ENCODE measurements at regions not wholly inside any gene's neighbourhood (a gene's known extent, or its start where the extent isn't known, plus 50 kb on each side); places are given as distances from the start of the nearest gene placed in this dataset.

- Mint-ChIP-seq H3K36me3 (no peaks in the 10 kb centered on the region), H3K9me3 (peaks cover 4 to 17% (median 11%) of the 10 kb centered on the region in 8 donors), H3K27me3 (peaks cover 11 to 12% of the 10 kb centered on the region in 2 donors), H3K4me1 (no peaks in the 10 kb centered on the region), H3K27ac (no peak overlapping the region), H3K4me3 (no peak overlapping the region)
- ChIA-PET POLR2A (ENCODE audit: partially characterized antibody) (no interaction called here), CTCF (ENCODE audit: partially characterized antibody) (no interaction called here)
- Histone ChIP-seq H3K9me3 (ENCODE audit: control insufficient read depth in 1 of 2, low read length in 2 of 2) (peaks cover 0 to 4% of the 10 kb centered on the region in 2 donors), H3K27me3 (ENCODE audit: insufficient read depth, low read length) (no peaks in the 10 kb centered on the region), H3K4me1 (ENCODE audit: insufficient read depth, low read length) (no peaks in the 10 kb centered on the region), H3K36me3 (ENCODE audit: insufficient read depth, low read length) (no peaks in the 10 kb centered on the region), H3K4me3 (ENCODE audit: low read length in 2 of 2) (no peak overlapping the region), H3K27ac (ENCODE audit: low read depth, low read length) (no peak overlapping the region)
- intact Hi-C loops (cut with micrococcal nuclease): no loop called here
- DNase-seq: no peak
Measured at GRCh38 chr19:30268601-30269000, 103.6 kb upstream of the ZNF536 start.

- Histone ChIP-seq H3K27ac (ENCODE audit: low read depth, low read length) (no peak overlapping the region), H3K27me3 (ENCODE audit: insufficient read depth, low read length) (no peaks in the 10 kb centered on the region), H3K4me3 (ENCODE audit: low read length in 2 of 2) (no peak overlapping the region), H3K4me1 (ENCODE audit: insufficient read depth, low read length) (no peaks in the 10 kb centered on the region), H3K36me3 (ENCODE audit: insufficient read depth, low read length) (no peaks in the 10 kb centered on the region), H3K9me3 (ENCODE audit: control insufficient read depth in 1 of 2, low read length in 2 of 2) (peaks cover 0 to 4% of the 10 kb centered on the region in 2 donors)
- no peaks in the 10 kb centered on the region for H3K4me1 Mint-ChIP-seq
- intact Hi-C loops (cut with micrococcal nuclease): no loop called here
- CTCF ChIA-PET (ENCODE audit: partially characterized antibody): no interaction called here
- H3K36me3 Mint-ChIP-seq: no peaks in the 10 kb centered on the region
- peaks cover 5 to 10% of the 10 kb centered on the region in 2 donors for H3K27me3 Mint-ChIP-seq
- no peak overlapping the region for H3K27ac Mint-ChIP-seq
- POLR2A ChIA-PET (ENCODE audit: partially characterized antibody): no interaction called here
- H3K4me3 Mint-ChIP-seq: no peak overlapping the region
- H3K9me3 Mint-ChIP-seq: peaks cover 5 to 19% (median 11%) of the 10 kb centered on the region in 8 donors
- DNase-seq: no peak
Measured at GRCh38 chr19:30269638-30270037, 102.5 kb upstream of the ZNF536 start.

GRCh38 chr19:30271816-30272215 is 100.4 kb upstream of the ZNF536 start:
- Histone ChIP-seq H3K4me3 (ENCODE audit: low read length in 2 of 2) (no peak overlapping the region), H3K27me3 (ENCODE audit: insufficient read depth, low read length) (no peaks in the 10 kb centered on the region), H3K9me3 (ENCODE audit: control insufficient read depth in 1 of 2, low read length in 2 of 2) (peaks cover 0 to 4% of the 10 kb centered on the region in 2 donors), H3K4me1 (ENCODE audit: insufficient read depth, low read length) (no peaks in the 10 kb centered on the region), H3K27ac (ENCODE audit: low read depth, low read length) (no peak overlapping the region), H3K36me3 (ENCODE audit: insufficient read depth, low read length) (no peaks in the 10 kb centered on the region)
- ChIA-PET POLR2A (ENCODE audit: partially characterized antibody) (no interaction called here), CTCF (ENCODE audit: partially characterized antibody) (no interaction called here)
- intact Hi-C loops (cut with micrococcal nuclease): no loop called here
- H3K27me3 Mint-ChIP-seq: peaks cover 4 to 6% of the 10 kb centered on the region in 2 donors
- peaks cover 5 to 19% (median 11%) of the 10 kb centered on the region in 8 donors for H3K9me3 Mint-ChIP-seq
- H3K27ac Mint-ChIP-seq: no peak overlapping the region
- H3K4me1 Mint-ChIP-seq: no peaks in the 10 kb centered on the region
- H3K36me3 Mint-ChIP-seq: no peaks in the 10 kb centered on the region
- DNase-seq: no peak
- no peak overlapping the region for H3K4me3 Mint-ChIP-seq

GRCh38 chr19:30272554-30272953 is 99.6 kb upstream of the ZNF536 start:
- Histone ChIP-seq H3K4me3 (ENCODE audit: low read length in 2 of 2) (no peak overlapping the region), H3K4me1 (ENCODE audit: insufficient read depth, low read length) (no peaks in the 10 kb centered on the region), H3K36me3 (ENCODE audit: insufficient read depth, low read length) (no peaks in the 10 kb centered on the region), H3K9me3 (ENCODE audit: control insufficient read depth in 1 of 2, low read length in 2 of 2) (peaks cover 0 to 4% of the 10 kb centered on the region in 2 donors), H3K27ac (ENCODE audit: low read depth, low read length) (no peak overlapping the region), H3K27me3 (ENCODE audit: insufficient read depth, low read length) (no peaks in the 10 kb centered on the region)
- Mint-ChIP-seq H3K4me3 (no peak overlapping the region), H3K36me3 (no peaks in the 10 kb centered on the region), H3K27ac (no peak overlapping the region), H3K4me1 (no peaks in the 10 kb centered on the region), H3K27me3 (peaks cover 6% of the 10 kb centered on the region in 2 donors), H3K9me3 (peaks cover 5 to 19% (median 11%) of the 10 kb centered on the region in 8 donors)
- no peak for DNase-seq
- POLR2A ChIA-PET (ENCODE audit: partially characterized antibody): no interaction called here
- intact Hi-C loops (cut with micrococcal nuclease): no loop called here
- CTCF ChIA-PET (ENCODE audit: partially characterized antibody): no interaction called here

- Mint-ChIP-seq H3K4me1 (no peaks in the 10 kb centered on the region), H3K9me3 (peaks cover 5 to 19% (median 11%) of the 10 kb centered on the region in 8 donors), H3K27me3 (peaks cover 6% of the 10 kb centered on the region in 2 donors), H3K4me3 (no peak overlapping the region), H3K27ac (no peak overlapping the region), H3K36me3 (no peaks in the 10 kb centered on the region)
- intact Hi-C loops (cut with micrococcal nuclease): no loop called here
- H3K4me1 ChIP-seq (ENCODE audit: insufficient read depth, low read length): no peaks in the 10 kb centered on the region
- no peak overlapping the region for H3K27ac ChIP-seq (ENCODE audit: low read depth, low read length)
- DNase-seq: no peak
- H3K9me3 ChIP-seq (ENCODE audit: control insufficient read depth in 1 of 2, low read length in 2 of 2): peaks cover 0 to 4% of the 10 kb centered on the region in 2 donors
- ChIA-PET CTCF (ENCODE audit: partially characterized antibody) (no interaction called here), POLR2A (ENCODE audit: partially characterized antibody) (no interaction called here)
- no peaks in the 10 kb centered on the region for H3K27me3 ChIP-seq (ENCODE audit: insufficient read depth, low read length)
- H3K4me3 ChIP-seq (ENCODE audit: low read length in 2 of 2): no peak overlapping the region
- no peaks in the 10 kb centered on the region for H3K36me3 ChIP-seq (ENCODE audit: insufficient read depth, low read length)
Measured at GRCh38 chr19:30273184-30273583, 99.0 kb upstream of the ZNF536 start.

GRCh38 chr19:30274987-30275386 is 97.2 kb upstream of the ZNF536 start:
- Mint-ChIP-seq H3K9me3 (peaks cover 5 to 27% (median 10%) of the 10 kb centered on the region in 8 donors), H3K36me3 (no peaks in the 10 kb centered on the region), H3K4me3 (no peak overlapping the region), H3K27ac (no peak overlapping the region), H3K4me1 (no peaks in the 10 kb centered on the region), H3K27me3 (peaks cover 3 to 4% of the 10 kb centered on the region in 2 donors)
- DNase-seq: no peak
- H3K36me3 ChIP-seq (ENCODE audit: insufficient read depth, low read length): no peaks in the 10 kb centered on the region
- no peaks in the 10 kb centered on the region for H3K27me3 ChIP-seq (ENCODE audit: insufficient read depth, low read length)
- H3K4me1 ChIP-seq (ENCODE audit: insufficient read depth, low read length): no peaks in the 10 kb centered on the region
- peaks cover 0 to 4% of the 10 kb centered on the region in 2 donors for H3K9me3 ChIP-seq (ENCODE audit: control insufficient read depth in 1 of 2, low read length in 2 of 2)
- H3K4me3 ChIP-seq (ENCODE audit: low read length in 2 of 2): no peak overlapping the region
- intact Hi-C loops (cut with micrococcal nuclease): no loop called here
- ChIA-PET POLR2A (ENCODE audit: partially characterized antibody) (no interaction called here), CTCF (ENCODE audit: partially characterized antibody) (no interaction called here)
- H3K27ac ChIP-seq (ENCODE audit: low read depth, low read length): no peak overlapping the region

- H3K9me3 Mint-ChIP-seq: peaks cover 5 to 26% (median 10%) of the 10 kb centered on the region in 8 donors
- ChIA-PET CTCF (ENCODE audit: partially characterized antibody) (interaction anchor here (1.6 kb wide), 1 partner anchor 19 kb away, joined by 3 read pairs; no protein-coding TSS in a partner anchor), POLR2A (ENCODE audit: partially characterized antibody) (no interaction called here)
Measured at GRCh38 chr19:30276011-30276882, 95.9 kb upstream of the ZNF536 start.

More at GRCh38 chr19:30276011-30276882, 95.9 kb upstream of the ZNF536 start:
- H3K27ac Mint-ChIP-seq: no peak overlapping the region
- no peaks in the 10 kb centered on the region for H3K4me1 ChIP-seq (ENCODE audit: insufficient read depth, low read length)
- no peaks in the 10 kb centered on the region for H3K27me3 ChIP-seq (ENCODE audit: insufficient read depth, low read length)
- no peaks in the 10 kb centered on the region for H3K36me3 Mint-ChIP-seq
- intact Hi-C loops (cut with micrococcal nuclease): no loop called here
- H3K27me3 Mint-ChIP-seq: peaks cover 2 to 4% of the 10 kb centered on the region in 2 donors
- peaks cover 0 to 4% of the 10 kb centered on the region in 2 donors for H3K9me3 ChIP-seq (ENCODE audit: control insufficient read depth in 1 of 2, low read length in 2 of 2)
- H3K27ac ChIP-seq (ENCODE audit: low read depth, low read length): no peak overlapping the region
- no peak for DNase-seq
- no peaks in the 10 kb centered on the region for H3K36me3 ChIP-seq (ENCODE audit: insufficient read depth, low read length)
- no peaks in the 10 kb centered on the region for H3K4me1 Mint-ChIP-seq
- H3K4me3 Mint-ChIP-seq: no peak overlapping the region
- no peak overlapping the region for H3K4me3 ChIP-seq (ENCODE audit: low read length in 2 of 2)

Data from CD4-positive, alpha-beta memory T cell (primary cell).